SK-N-SH treated with all-trans-retinoic acid at 6 μM for 48 hours (cell line): ENCODE measurements at regions not wholly inside any gene's neighbourhood (a gene's known extent, or its start where the extent isn't known, plus 50 kb on each side); places are given as distances from the start of the nearest gene placed in this dataset.

Experiments used
- ARNTL ChIP-seq: fragments of 450-650 bp; formaldehyde crosslinking; IDR thresholded peaks from 2 replicates; pipeline ENCODE4 v1.5.0; 2020; ENCODE audit warnings: low read depth, mild to moderate bottlenecking, moderate library complexity, borderline replicate concordance
- GLIS3 ChIP-seq: fragments of 250-450 bp; sonication (Bioruptor Pico); IDR thresholded peaks from 2 replicates; pipeline ENCODE4 v1.5.0; 2020; ENCODE audit warnings: mild to moderate bottlenecking, moderate library complexity
- TCF4 ChIP-seq: fragments of 250-450 bp; sonication (Bioruptor Pico); IDR thresholded peaks from 2 replicates; pipeline ENCODE4 v1.8.0; 2021; ENCODE audit warnings: mild to moderate bottlenecking, moderate library complexity, borderline replicate concordance
- ZC3H10 ChIP-seq: fragments of 250-450 bp; sonication (Bioruptor Pico); IDR thresholded peaks from 2 replicates; pipeline ENCODE4 v1.5.1; 2021; ENCODE audit warnings: mild to moderate bottlenecking, moderate library complexity

GRCh38 chr1:95903060-95903459 is 669.0 kb downstream of the RWDD3 start:
- TF ChIP-seq ZC3H10 (CRISPR knock-in tag) (no peak), GLIS3 (CRISPR knock-in tag) (no peak), TCF4 (CRISPR knock-in tag) (no peak), ARNTL (no peak)
